Esophagus (tissue), 2 donors: ENCODE measurements at regions not wholly inside any gene's neighbourhood (a gene's known extent, or its start where the extent isn't known, plus 50 kb on each side); places are given as distances from the start of the nearest gene placed in this dataset.

Experiments
- H3K27ac ChIP-seq, 2 donors: one replicate each; pipeline ENCODE4 v1.5.1; 2013; ENCODE audit warnings: low read depth in 2 of 2, mild to moderate bottlenecking in 2 of 2, inconsistent platforms in 1 of 2, low read length in 1 of 2, moderate library complexity in 1 of 2
- H3K27me3 ChIP-seq, 2 donors: one replicate each; pipeline ENCODE4 v1.6.1; 2013; ENCODE audit warnings: low read length in 2 of 2, control low read depth in 1 of 2, mild to moderate bottlenecking in 1 of 2; ENCODE audit not compliant: insufficient read depth in 2 of 2, control insufficient read depth in 1 of 2
- H3K36me3 ChIP-seq, 2 donors: one replicate each; pipeline ENCODE4 v1.6.1; 2013; ENCODE audit warnings: low read length in 1 of 2; ENCODE audit not compliant: control insufficient read depth in 2 of 2, insufficient read depth in 2 of 2
- H3K4me1 ChIP-seq, 2 donors: one replicate each; pipeline ENCODE4 v1.6.1; 2013; ENCODE audit warnings: low read length in 1 of 2; ENCODE audit not compliant: control insufficient read depth in 2 of 2, insufficient read depth in 2 of 2
- H3K4me3 ChIP-seq, 2 donors: one replicate each; pipeline ENCODE4 v1.5.1; 2013; ENCODE audit warnings: low read length in 2 of 2, mild to moderate bottlenecking in 2 of 2, low read depth in 1 of 2, moderate library complexity in 1 of 2
- H3K9me3 ChIP-seq, 2 donors: one replicate each; pipeline ENCODE4 v1.6.1; 2013; ENCODE audit warnings: mild to moderate bottlenecking in 2 of 2, low read depth in 1 of 2, low read length in 1 of 2, moderate library complexity in 1 of 2; ENCODE audit not compliant: control insufficient read depth in 2 of 2, insufficient read depth in 1 of 2
- WGBS, 2 donors: extraction: QIAGEN DNeasy Blood & Tissue Kit; methylation state at CpG; one replicate each; pipeline ENCODE4 v1.1.7; 2013; 5-methylcytosine and 5-hydroxymethylcytosine counted together
- donor health status: healthy with polysubstance abuse.
- donor health status: Bipolar disorder and iron deficiency.

DNA sequence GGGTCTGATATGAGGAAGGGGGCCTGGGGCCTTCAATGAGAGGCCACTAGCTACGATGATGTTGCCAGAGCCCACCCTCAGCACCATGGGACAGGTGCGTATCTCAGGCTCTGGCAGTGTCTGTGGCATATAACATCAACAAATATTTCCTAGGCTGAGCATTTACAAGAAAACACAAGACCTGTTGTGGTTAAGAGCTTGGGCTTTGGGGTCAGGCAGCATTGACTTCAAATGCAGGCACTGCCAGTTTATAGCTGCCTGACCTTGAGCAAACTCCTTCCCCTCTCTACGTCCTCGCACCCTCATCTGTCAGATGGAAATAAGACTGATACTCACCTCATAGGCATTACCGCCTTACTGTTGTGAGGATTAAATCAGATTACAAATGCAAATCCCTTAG is 156.0 kb downstream of the KATNAL1 start:
- H3K9me3 ChIP-seq = no peaks in the 10 kb centered on the region
- no peak overlapping the region for H3K27ac ChIP-seq
- no peaks in the 10 kb centered on the region for H3K36me3 ChIP-seq
- H3K27me3 ChIP-seq = no peaks in the 10 kb centered on the region
- no peak overlapping the region for H3K4me3 ChIP-seq
- WGBS, 2 donors = 68 to 85% methylated on average over 5 of the region's 5 CpGs
- H3K4me1 ChIP-seq = no peaks in the 10 kb centered on the region

DNA sequence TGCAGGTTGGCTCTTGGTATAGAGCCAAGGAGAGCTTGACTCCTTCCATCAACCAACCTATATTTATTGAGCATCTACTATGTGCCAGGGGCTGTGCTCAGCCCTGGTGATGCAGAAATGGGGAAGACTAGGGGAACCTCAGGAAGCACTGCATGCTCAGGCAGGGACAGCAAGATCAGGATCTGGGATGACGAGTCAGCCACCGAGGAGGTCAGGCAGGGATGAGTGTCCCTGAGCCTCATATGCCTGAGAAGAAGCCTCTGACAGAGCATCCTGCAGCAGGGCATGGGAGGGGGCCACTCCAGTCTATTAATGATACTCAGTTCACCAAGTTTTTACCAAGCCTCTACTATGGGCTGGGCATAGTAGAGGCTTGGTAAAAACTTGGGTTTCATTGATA is 158.1 kb downstream of the KATNAL1 start:
- 92% methylated on average over 2 of the region's 2 CpGs for WGBS, 2 donors
- H3K4me3 ChIP-seq = no peak overlapping the region
- no peak overlapping the region for H3K27ac ChIP-seq

DNA sequence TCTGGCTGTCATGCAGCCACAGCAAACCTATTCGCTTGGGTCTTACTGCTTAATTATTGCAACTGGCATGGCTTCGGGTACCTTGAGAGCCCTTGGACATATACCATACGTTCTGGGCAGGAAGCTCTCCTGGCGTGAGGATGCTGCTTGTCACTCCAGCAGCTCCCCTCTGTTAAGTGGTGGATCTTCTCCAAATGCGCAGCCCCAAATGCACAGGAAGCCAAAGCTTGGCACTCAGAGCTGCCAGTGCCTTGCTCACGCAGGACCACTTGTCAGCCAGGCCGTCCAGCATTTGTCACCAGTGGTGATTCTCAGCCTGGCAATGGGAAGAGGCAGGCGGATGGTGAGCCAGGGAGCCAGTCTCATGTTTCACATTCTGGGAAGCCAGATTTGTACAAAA is 158.6 kb downstream of the KATNAL1 start:
- no peaks in the 10 kb centered on the region for H3K4me1 ChIP-seq
- no peak overlapping the region for H3K27ac ChIP-seq
- no peak overlapping the region for H3K4me3 ChIP-seq
- no peaks in the 10 kb centered on the region for H3K36me3 ChIP-seq
- WGBS, 2 donors = 87 to 90% methylated on average over 8 of the region's 8 CpGs
- H3K27me3 ChIP-seq = no peaks in the 10 kb centered on the region
- no peaks in the 10 kb centered on the region for H3K9me3 ChIP-seq

More for the DNA sequence above, 158.1 kb downstream of the KATNAL1 start:
- Histone ChIP-seq H3K27me3 (no peaks in the 10 kb centered on the region), H3K36me3 (no peaks in the 10 kb centered on the region), H3K9me3 (no peaks in the 10 kb centered on the region), H3K4me1 (no peaks in the 10 kb centered on the region)

DNA sequence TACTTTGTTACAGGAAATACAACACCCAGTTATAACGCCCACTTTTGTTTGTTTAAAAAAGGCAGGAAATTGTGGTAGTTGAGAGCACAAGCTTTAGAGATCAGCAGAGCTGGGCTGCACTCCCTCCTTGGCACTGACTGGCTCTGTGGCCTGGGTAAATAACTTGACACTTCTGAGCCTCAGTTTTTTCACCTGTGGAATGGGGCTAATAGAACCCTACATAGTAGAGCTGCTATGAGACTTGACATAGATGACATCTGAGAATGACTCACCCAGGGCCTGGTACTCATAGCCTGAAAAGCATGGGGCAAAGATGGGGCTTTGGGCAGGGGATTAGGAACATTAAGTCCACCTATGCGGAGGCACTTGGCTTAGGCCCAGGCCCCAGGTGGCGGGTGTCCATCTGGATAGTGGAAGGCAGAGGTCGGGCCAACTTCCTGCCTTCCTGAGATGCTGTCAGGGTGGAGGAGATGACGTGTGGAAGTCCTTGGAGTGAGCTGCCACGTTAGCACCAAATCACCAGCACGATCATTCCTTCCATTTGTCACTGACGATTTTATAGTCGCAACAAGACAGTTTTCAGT is 159.1 kb downstream of the KATNAL1 start:
- no peak overlapping the region for H3K4me3 ChIP-seq
- no peaks in the 10 kb centered on the region for H3K36me3 ChIP-seq
- no peak overlapping the region for H3K27ac ChIP-seq
- H3K4me1 ChIP-seq = peaks cover 3 to 4% of the 10 kb centered on the region in 2 donors
- no peaks in the 10 kb centered on the region for H3K9me3 ChIP-seq
- 68 to 74% methylated on average over 9 of the region's 9 CpGs for WGBS, 2 donors
- H3K27me3 ChIP-seq = no peaks in the 10 kb centered on the region

DNA sequence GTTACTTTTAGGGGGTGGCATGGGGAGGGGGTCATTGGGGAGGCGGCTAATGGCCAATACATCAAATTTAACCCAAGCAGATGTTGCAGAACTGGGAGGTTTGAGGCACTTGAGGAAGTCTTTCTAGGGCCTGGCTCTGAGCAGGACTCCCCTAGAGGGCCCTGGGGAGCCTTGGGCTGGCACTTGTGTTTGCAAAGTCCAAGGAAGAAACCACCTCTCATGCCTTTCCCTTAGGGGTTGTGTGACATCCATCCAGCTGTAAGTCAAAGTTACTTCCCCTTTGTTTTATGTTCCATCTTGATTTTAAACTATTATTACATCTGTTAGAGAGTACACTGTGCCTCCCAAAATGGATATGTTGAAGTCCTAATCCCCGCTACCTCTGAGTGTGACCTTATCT is 159.9 kb downstream of the KATNAL1 start:
- H3K27ac ChIP-seq = no peak overlapping the region
- WGBS, 2 donors = 90% methylated on average over 2 of the region's 2 CpGs

DNA sequence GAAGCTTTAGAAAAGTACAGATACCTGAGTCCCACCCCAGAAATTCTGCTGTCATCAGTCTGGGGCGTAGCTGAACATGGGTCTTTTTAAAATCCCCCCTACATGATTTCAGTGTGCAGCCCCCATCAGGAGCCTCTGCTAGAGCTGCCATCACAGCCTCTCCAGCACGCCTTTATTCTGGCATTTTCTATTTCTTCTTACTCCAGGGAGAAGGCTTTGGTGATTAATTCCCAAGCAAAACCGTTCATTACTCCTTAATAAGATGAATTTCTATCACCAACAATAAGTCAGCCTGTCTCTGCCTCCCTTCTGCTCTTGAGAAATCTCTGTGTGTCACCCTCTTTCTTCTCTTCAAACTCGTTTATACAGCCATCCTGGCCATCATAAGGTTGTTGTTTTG is 160.3 kb downstream of the KATNAL1 start:
- H3K27ac ChIP-seq = no peak overlapping the region
- H3K9me3 ChIP-seq = no peaks in the 10 kb centered on the region
- no peak overlapping the region for H3K4me3 ChIP-seq
- no peaks in the 10 kb centered on the region for H3K27me3 ChIP-seq
- H3K36me3 ChIP-seq = no peaks in the 10 kb centered on the region
- H3K4me1 ChIP-seq = peaks cover 6 to 8% of the 10 kb centered on the region in 2 donors
- WGBS, 2 donors = 80 to 81% methylated on average over 4 of the region's 4 CpGs

More for the DNA sequence above, 159.9 kb downstream of the KATNAL1 start:
- H3K4me3 ChIP-seq = no peak overlapping the region
- H3K9me3 ChIP-seq = no peaks in the 10 kb centered on the region
- no peaks in the 10 kb centered on the region for H3K36me3 ChIP-seq
- no peaks in the 10 kb centered on the region for H3K27me3 ChIP-seq
- peaks cover 6 to 8% of the 10 kb centered on the region in 2 donors for H3K4me1 ChIP-seq

DNA sequence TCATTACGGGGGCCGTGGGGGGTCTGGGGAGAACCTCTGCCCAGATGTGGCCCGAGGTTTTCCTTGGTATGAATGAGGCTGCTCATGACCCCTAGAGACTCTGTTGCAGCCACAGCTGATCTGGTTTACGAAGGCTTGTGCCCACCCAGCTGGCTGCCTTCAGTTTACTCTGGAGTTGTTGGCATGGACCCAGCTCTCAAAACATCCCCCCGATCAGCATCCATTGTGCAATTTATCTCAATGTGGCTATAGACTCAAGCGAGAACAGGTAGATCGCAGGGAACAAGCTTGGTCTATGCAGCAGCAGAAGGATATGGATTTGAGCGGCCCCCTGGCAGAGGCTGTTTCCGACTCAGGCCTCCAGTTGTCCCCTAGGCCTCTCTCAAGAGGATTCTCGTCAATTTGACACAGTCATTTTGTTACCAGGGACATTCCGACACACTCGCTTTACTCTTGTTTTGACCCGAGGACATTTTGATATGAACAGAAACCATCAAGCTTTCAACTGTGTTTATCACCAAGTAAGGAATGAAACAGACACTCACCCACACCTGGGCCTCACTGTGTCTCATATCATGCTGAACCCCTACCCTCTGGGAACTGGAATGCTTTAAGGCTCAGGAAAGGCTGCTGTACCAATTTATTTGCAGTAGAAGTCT is 161.5 kb downstream of the KATNAL1 start:
- Histone ChIP-seq H3K27me3 (no peaks in the 10 kb centered on the region), H3K9me3 (no peaks in the 10 kb centered on the region), H3K4me3 (no peak overlapping the region), H3K27ac (no peak overlapping the region), H3K4me1 (peaks cover 6 to 8% of the 10 kb centered on the region in 2 donors), H3K36me3 (no peaks in the 10 kb centered on the region)
- WGBS, 2 donors = 82 to 83% methylated on average over 13 of the region's 13 CpGs

DNA sequence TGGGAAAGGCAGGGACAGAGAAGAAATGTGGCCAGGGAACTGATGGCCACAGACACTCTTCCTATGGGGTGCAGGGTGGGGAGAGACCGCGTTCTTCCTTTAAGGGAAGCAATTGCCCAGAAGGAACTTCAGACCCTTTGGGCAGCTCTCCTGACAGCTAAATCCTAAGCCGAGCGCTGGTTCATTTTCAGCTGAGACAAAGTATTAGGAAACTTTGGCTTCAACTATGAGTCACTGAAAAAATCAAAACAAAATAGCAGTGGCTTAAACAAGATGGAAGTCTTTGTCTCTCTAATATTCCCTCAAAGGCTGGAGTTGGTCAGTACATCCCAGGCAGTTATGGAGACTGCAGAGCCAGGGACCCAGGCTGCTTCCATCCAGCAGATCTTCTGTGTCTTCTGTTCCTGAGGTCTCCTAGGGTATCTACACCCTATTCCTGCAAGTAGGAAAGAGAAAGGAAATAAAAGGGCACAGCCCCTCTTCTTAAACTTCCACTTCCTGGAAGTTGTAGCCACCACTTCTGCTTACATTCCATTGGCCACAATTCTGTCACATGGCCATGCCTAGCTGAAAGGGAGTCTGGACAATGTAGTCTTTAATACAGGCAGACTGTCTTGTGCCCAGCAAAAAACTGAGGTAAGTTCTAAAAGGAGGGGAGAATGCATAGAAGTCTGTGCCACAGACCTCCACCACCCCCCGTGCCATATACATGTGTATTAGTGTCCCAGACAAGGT is 163.5 kb downstream of the KATNAL1 start:
- 67% methylated on average over 5 of the region's 5 CpGs for WGBS, 2 donors
- Histone ChIP-seq H3K27ac (peak overlapping the region; percentile 18 to 84), H3K4me1 (peaks cover 6 to 8% of the 10 kb centered on the region in 2 donors), H3K9me3 (no peaks in the 10 kb centered on the region), H3K36me3 (no peaks in the 10 kb centered on the region), H3K4me3 (no peak overlapping the region), H3K27me3 (no peaks in the 10 kb centered on the region)

DNA sequence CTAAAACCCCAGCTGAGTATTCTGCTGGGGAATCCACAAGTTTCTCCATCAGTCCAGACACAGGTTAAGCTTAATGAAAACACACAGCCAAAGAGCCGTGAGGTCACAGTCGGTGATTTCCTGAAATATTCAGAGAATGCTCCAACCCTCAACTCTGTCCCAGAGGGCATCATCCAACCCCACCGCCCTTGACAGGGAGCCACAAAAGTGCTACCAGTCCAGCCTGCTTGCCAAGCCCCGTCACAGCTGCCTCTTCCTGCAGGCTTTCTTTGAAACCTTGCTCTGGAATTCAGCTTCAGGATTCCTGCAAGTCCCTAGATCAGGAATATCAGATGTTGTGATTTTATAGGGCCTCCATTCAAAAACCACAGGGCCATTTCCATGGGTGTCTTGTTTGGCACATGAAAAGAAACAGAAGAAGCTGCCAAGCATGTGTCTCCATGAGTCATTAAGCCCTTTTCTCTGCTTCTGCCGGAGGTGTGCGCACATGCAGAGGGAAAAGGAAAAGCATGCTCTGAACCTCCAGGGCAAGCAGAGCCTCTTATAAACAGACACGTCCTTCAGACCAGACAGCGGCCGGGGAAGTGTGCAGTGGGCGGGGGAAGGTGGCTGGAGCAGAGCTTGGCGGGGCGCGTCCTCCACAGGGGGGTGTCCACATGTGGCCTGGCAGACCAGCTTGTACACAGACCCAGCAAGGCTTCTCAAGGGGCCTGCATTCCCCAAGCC is 164.7 kb downstream of the KATNAL1 start:
- H3K36me3 ChIP-seq = no peaks in the 10 kb centered on the region
- H3K4me3 ChIP-seq = no peak overlapping the region
- WGBS, 2 donors = 19 to 22% methylated on average over 13 of the region's 13 CpGs
- peaks cover 6 to 8% of the 10 kb centered on the region in 2 donors for H3K4me1 ChIP-seq
- H3K27me3 ChIP-seq = no peaks in the 10 kb centered on the region
- peak overlapping the region; percentile 40 to 84 for H3K27ac ChIP-seq
- H3K9me3 ChIP-seq = no peaks in the 10 kb centered on the region
